ENCODE measurements at regions not wholly inside any gene's neighbourhood (a gene's known extent, or its start where the extent isn't known, plus 50 kb on each side); places are given as distances from the start of the nearest gene placed in this dataset.

DNA sequence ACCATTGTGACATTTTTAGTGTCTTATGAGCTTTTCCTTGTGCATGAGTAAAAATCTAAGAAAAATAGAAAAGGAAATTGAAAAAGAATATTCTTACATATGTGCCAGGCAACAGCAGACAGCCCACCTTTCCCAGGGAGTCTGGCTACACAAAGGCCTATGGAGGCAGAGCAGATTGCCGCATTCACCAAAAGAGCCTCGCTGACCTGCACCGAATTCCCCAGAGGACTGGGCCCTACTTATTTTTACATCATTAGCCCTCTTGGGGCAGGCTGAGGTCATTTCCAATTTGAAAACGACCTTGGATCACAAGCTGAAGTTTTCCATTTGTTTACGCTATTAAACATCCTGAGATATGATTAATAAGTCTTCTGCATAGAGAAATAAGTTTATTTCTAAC is 66.2 kb upstream of the WDR41 start:
- TF ChIP-seq CTCF (IDR thresholded peaks at IDR 0.05) = no peak
- Histone ChIP-seq H3K36me3 (no peaks in the 10 kb centered on the region), H3K27ac (no peak overlapping the region), H3K27me3 (no peaks in the 10 kb centered on the region), H3K9me3 (no peaks in the 10 kb centered on the region), H3K4me1 (no peaks in the 10 kb centered on the region), H3K4me3 (no peak overlapping the region)
- no peak for DNase-seq (ENCODE audit: low spot score)

- no peak for DNase-seq (ENCODE audit: low spot score)
- Histone ChIP-seq H3K27ac (no peak overlapping the region), H3K36me3 (no peaks in the 10 kb centered on the region), H3K4me3 (no peak overlapping the region), H3K4me1 (no peaks in the 10 kb centered on the region), H3K9me3 (peaks cover 0 to 4% of the 10 kb centered on the region in 2 donors), H3K27me3 (no peaks in the 10 kb centered on the region)
- no peak for TF ChIP-seq CTCF (IDR thresholded peaks at IDR 0.05)
Observed at GRCh38 chr5:77550406-77550805, 58.3 kb upstream of the WDR41 start.

DNA sequence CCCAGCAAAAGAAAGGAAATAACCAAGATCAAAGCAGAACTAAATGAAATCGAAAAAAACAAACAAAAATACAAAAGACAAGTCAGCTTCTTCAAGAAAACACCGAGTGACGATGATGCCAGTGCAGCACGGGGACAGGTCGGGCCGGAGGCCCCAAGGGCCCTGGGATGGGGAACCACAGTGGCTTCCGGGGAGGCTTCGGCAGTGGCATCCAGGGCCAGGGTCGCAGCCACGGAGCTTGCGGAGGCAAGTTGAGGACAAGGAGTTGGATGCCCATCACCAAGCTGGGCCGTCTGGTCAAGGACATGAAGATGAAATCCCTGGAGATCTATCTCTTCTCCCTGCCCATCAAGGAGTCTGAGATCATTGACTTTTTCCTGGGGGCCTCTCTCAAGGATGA is 53.2 kb upstream of the WDR41 start:
- DNase-seq (ENCODE audit: low spot score) = no peak
- no peak overlapping the region for H3K4me3 ChIP-seq
- no peak overlapping the region for H3K27ac ChIP-seq
- no peaks in the 10 kb centered on the region for H3K4me1 ChIP-seq
- H3K9me3 ChIP-seq = peaks cover 0 to 10% of the 10 kb centered on the region in 2 donors
- no peaks in the 10 kb centered on the region for H3K36me3 ChIP-seq
- TF ChIP-seq CTCF (IDR thresholded peaks at IDR 0.05) = no peak
- no peaks in the 10 kb centered on the region for H3K27me3 ChIP-seq

Data from right atrium auricular region (tissue), 2 donors.